Glutamatergic neuron (in vitro differentiated cells): ENCODE measurements at regions not wholly inside any gene's neighbourhood (a gene's known extent, or its start where the extent isn't known, plus 50 kb on each side); places are given as distances from the start of the nearest gene placed in this dataset.

Source experiments
- DNase-seq: peaks from one replicate; pipeline ENCODE4 v3.0.0; 2022
- H3K27ac Mint-ChIP-seq: one replicate; pipeline ENCODE4 v1.8.0; 2020; ENCODE audit warnings: mild to moderate bottlenecking, mixed read lengths, inconsistent platforms; ENCODE audit not compliant: unreplicated experiment
- H3K27me3 Mint-ChIP-seq: one replicate; pipeline ENCODE4 v1.8.0; 2020; ENCODE audit warnings: mild to moderate bottlenecking, moderate library complexity, mixed read lengths, inconsistent platforms; ENCODE audit not compliant: unreplicated experiment
- H3K36me3 Mint-ChIP-seq: one replicate; pipeline ENCODE4 v1.8.0; 2020; ENCODE audit warnings: mild to moderate bottlenecking, mixed read lengths, inconsistent platforms; ENCODE audit not compliant: unreplicated experiment
- H3K4me1 Mint-ChIP-seq: one replicate; pipeline ENCODE4 v1.8.0; 2020; ENCODE audit warnings: mild to moderate bottlenecking, low read depth, mixed read lengths, inconsistent platforms; ENCODE audit not compliant: unreplicated experiment
- H3K4me3 Mint-ChIP-seq: one replicate; pipeline ENCODE4 v1.8.0; 2020; ENCODE audit warnings: mild to moderate bottlenecking, mixed read lengths, inconsistent platforms; ENCODE audit not compliant: unreplicated experiment
- H3K9me3 Mint-ChIP-seq: one replicate; pipeline ENCODE4 v1.8.0; 2020; ENCODE audit warnings: mild to moderate bottlenecking, moderate library complexity, mixed read lengths, inconsistent platforms; ENCODE audit not compliant: unreplicated experiment
- CTCF ChIP-seq: fragments of 200-600 bp; sonication (generic); IDR thresholded peaks from one replicate; pipeline ENCODE4 v1.5.0; 2021; ENCODE audit not compliant: partially characterized antibody, unreplicated experiment

- Mint-ChIP-seq H3K4me1 (peaks cover 33% of the 10 kb centered on the region), H3K27ac (peak overlapping the region; percentile 83), H3K9me3 (peaks cover 5% of the 10 kb centered on the region), H3K36me3 (peaks cover 5% of the 10 kb centered on the region), H3K27me3 (no peaks in the 10 kb centered on the region), H3K4me3 (peak overlapping the region; percentile 14)
- TF ChIP-seq CTCF = no peak
- no peak for DNase-seq
Observed at GRCh38 chr9:20243841-20244240, 378.5 kb downstream of the MLLT3 start.

GRCh38 chr9:20242510-20243189 lies 379.6 kb downstream of the MLLT3 start:
- Mint-ChIP-seq H3K4me1 (peaks cover 33% of the 10 kb centered on the region), H3K27me3 (no peaks in the 10 kb centered on the region), H3K9me3 (peaks cover 5% of the 10 kb centered on the region), H3K4me3 (no peak overlapping the region), H3K36me3 (peaks cover 5% of the 10 kb centered on the region), H3K27ac (no peak overlapping the region)
- no peak for TF ChIP-seq CTCF
- DNase-seq = no peak

- DNase-seq = no peak
- Mint-ChIP-seq H3K4me3 (no peak overlapping the region), H3K27me3 (no peaks in the 10 kb centered on the region), H3K9me3 (peaks cover 5% of the 10 kb centered on the region), H3K4me1 (peaks cover 33% of the 10 kb centered on the region), H3K27ac (no peak overlapping the region), H3K36me3 (peaks cover 5% of the 10 kb centered on the region)
- TF ChIP-seq CTCF = no peak
Observed at GRCh38 chr9:20240498-20240897, 381.8 kb downstream of the MLLT3 start.

- H3K4me3 Mint-ChIP-seq = no peak overlapping the region
- no peak for TF ChIP-seq CTCF
Observed at GRCh38 chr9:20238921-20239320, 383.4 kb downstream of the MLLT3 start.

GRCh38 chr9:20237686-20238085 lies 384.6 kb downstream of the MLLT3 start:
- peaks cover 8% of the 10 kb centered on the region for H3K9me3 Mint-ChIP-seq
- H3K4me3 Mint-ChIP-seq = no peak overlapping the region
- DNase-seq = no peak
- peaks cover 5% of the 10 kb centered on the region for H3K36me3 Mint-ChIP-seq
- no peak overlapping the region for H3K27ac Mint-ChIP-seq
- TF ChIP-seq CTCF = no peak
- no peaks in the 10 kb centered on the region for H3K27me3 Mint-ChIP-seq
- peaks cover 9% of the 10 kb centered on the region for H3K4me1 Mint-ChIP-seq

More at GRCh38 chr9:20238921-20239320, 383.4 kb downstream of the MLLT3 start:
- Mint-ChIP-seq H3K27me3 (no peaks in the 10 kb centered on the region), H3K9me3 (peaks cover 5% of the 10 kb centered on the region), H3K27ac (no peak overlapping the region), H3K4me1 (peaks cover 19% of the 10 kb centered on the region), H3K36me3 (peaks cover 5% of the 10 kb centered on the region)
- no peak for DNase-seq
